IPS DF 19.7 (cell line): ENCODE measurements at regions not wholly inside any gene's neighbourhood (a gene's known extent, or its start where the extent isn't known, plus 50 kb on each side); places are given as distances from the start of the nearest gene placed in this dataset.

ENCODE experiments used
- DNase-seq: peaks from one replicate; pipeline ENCODE4 v3.0.0-alpha.2; 2013; ENCODE audit warnings: low read depth, low spot score

DNA sequence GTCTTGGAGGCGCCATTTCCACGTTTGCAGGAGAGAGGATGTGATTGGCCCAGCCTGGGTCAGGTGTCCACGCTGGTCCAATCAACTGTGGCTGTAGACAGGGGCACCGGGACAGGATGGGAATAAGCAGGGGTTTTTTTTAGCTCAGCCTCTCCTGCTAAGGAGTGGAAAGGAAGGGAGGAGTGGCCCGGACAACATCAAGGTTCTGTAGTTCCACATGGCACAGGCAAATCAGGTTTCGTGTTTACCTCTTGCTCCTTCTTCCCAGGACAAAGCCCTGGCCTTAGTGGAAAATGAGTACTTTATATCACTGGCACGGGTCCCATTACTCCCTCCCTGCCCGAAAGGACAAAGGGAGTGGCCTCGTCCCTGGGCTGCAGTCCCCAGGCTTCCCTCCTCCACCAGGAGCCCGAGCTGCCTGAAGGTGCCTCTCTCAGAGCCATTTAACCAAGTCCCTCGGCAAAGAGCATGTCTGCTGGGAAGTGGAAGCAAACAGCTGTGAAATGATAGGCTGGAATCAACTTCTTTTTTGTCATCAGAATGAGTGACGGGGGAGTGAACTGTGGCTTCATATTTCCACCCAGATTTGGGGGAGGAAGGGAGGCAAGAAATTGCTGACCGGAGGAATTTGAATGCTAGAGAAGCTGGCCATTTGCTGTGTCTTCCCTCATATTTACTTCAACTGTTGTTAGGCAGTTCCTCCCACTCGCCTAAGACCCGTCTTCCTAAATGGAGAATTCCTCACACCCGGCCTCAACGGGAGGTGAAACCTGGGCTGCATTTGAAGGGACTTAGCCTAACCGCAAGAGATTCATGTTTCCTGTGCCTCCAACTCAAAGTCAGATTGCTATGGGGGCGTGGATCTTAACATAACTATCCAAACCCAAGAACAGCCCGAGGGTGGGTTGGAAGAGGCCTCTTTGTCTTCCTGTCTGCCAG lies 84.9 kb upstream of the SLC44A3 start:
- DNase-seq, result peak; percentile 38

DNA sequence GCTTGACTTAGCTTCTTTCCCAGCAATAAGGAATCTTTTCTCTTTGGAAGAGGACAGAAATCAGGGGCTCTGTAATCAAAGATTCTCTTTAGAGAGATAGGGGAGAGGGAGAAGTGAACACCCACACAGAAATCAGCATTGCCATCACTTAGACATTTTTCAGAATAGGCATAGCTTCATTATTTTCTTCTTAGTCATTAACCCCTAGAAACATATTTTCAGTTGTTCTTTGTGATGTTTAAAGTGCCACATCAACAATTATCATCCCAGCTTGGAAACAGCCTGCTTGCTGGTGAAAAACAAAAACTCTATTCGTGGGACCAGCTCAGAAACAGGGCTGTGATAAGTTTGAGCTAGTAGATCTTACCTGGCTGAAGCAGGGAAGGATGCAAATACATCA lies 88.3 kb upstream of the SLC44A3 start:
- no peak for DNase-seq

DNA sequence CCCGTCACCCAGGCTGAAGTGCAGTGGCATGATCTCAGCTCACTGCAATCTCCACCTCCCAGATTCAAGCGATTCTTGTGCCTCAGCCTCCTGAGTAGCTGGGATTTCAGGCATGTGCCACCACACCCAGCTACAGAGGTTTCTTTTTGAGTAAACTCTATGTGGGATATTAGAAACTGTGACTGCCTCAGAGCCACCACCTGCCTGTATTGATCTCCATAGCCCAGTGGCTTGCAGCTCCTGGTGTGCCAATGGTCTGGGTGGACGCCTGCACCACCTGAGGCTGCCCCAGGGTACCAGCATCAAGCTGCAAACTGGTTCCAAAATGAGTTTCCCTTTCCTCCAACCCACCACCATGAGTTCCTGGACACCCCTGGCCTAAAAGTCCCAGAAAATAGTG lies 89.7 kb upstream of the SLC44A3 start:
- DNase-seq, result no peak

GRCh38 chr1:94729267-94729666 lies 90.9 kb upstream of the SLC44A3 start:
- DNase-seq, result no peak

- DNase-seq, result no peak
These were observed 92.1 kb upstream of the SLC44A3 start for GRCh38 chr1:94727846-94728715.

DNA sequence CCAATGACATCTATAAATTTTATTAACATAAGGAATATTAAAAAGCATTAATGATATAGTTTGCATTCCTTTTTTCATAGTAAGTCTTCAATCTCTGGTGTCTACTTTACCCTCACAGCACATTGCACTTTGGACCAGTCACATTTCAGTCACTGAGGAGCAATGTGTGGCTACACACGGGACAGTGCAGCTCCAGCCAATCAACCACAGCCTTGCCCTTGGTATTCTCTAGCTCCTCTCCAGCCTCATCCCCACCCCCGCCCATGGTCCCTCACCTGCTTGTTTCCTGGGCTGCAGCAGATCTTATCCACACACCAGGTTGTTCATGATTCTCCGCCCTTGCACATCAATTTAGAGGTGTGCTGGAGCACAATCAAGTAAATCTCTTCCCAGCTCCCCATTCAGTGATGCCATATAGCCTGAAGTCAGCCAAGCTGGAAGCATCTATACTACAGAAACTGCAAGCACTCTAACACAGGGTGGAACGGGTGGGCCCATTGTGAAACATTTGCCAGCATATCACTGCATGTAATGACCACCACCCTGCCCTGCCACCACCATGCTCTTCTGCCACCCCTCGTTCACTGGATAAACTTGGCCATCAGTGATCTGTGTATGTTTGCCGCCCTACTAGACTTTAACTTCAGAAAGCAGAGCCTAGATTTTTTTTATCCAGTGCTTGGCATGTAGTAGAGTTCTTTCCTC lies 93.0 kb upstream of the SLC44A3 start:
- no peak for DNase-seq

DNA sequence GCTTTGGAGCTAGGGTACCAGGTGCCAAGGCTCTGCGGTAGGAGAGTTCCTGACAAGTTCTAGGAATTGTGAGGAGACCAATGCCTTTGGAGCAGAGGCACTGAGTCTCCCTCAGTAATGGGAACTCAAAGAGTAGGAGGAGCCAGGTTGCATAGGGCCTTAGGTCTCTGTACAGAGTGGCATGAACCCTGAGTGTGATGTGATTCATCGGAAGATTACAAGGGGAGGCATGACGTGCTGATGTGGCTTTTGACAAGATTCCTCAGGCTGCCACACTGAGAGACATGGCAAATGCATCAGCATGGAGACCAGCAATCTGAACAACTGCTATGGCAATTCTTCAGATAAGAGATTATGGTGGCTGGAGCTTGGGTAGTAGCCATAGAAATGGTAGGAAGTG lies 94.6 kb upstream of the SLC44A3 start:
- DNase-seq, result no peak

DNA sequence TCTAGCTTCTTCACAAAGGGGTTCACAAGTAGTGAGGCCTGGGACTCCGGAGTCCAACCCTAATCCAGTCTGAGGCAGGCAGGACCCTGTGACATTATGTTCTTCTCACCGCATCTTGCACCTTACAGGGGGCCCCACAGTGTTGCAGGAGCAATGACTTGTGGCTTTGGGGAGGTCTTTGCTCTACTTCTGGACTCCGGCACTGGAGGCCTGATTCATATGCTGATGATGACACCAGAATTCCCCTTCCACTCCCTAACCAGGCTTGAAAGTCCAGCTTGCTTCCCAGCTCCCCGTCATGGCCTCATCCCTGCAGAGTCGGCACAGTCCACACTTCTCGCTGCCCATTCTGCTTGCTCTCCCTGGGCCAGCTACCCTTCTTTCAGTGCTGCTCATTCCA lies 96.3 kb upstream of the SLC44A3 start:
- DNase-seq, result no peak

- DNase-seq, result no peak
These were observed 96.7 kb upstream of the SLC44A3 start for GRCh38 chr1:94723463-94723862.

- DNase-seq, result no peak
These were observed 98.0 kb upstream of the SLC44A3 start for GRCh38 chr1:94722181-94722580.

GRCh38 chr1:94721240-94721639 lies 98.9 kb upstream of the SLC44A3 start:
- no peak for DNase-seq

DNA sequence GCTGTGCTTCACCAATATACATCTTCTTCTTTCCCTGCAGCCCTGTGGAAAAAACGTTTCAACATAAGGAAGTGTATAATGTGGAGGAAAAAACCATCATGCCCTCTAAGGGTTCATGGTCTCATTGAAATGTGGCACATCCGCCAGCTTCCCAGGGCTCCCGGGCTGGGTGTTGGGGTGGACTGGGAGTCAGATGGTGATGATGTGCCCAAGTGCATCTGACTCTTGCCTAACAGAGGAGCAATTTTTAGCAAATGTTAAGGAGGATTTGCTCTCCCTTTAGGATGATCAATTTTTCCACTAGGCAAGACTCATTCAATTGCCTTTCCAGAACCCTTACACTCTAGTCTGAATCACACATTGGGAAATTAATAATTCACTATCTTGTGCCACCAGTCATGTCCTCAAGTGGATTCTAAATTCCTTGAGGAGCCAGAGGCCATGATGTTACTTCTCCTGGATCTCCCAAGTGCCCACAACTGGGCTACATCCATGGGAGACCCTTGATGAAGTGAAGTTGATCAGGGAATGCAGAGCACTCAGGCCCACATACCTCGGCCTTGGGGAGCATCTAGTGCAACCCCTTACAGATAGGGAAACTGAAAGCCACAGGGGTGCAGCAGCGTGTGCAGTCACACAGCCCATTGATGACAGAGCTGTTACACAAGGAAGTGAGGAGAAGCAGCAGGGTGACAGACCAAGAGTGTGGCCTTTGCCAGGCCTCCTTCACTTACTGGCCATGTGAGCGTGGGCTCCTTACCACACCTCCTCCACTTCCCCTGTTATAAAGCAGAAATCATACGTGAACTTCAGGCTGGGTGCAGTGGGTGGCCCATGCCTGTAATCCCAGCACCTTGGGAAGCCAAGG lies 100.0 kb upstream of the SLC44A3 start:
- no peak for DNase-seq

DNA sequence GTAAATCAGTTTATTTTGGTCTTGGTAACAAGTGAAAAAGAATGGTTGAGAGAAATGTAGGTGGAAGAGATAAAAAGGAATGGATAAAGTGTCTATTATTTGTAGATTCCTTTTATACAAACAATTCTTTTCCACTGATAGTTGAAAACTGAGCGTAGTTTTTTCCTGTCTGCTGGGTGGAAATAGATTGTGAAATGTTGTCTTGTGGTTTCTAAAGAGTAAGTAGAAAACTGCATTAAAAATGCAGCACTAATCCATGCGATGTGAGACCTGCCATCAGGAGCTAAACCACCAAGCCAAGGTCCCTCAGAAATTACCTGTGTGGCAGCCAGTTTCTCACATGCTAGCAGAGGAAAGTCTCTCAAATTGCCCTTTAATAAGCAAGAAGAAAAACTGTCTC lies 103.2 kb upstream of the SLC44A3 start:
- no peak for DNase-seq

GRCh38 chr1:94715321-94715720 lies 104.8 kb upstream of the SLC44A3 start:
- DNase-seq, result no peak

DNA sequence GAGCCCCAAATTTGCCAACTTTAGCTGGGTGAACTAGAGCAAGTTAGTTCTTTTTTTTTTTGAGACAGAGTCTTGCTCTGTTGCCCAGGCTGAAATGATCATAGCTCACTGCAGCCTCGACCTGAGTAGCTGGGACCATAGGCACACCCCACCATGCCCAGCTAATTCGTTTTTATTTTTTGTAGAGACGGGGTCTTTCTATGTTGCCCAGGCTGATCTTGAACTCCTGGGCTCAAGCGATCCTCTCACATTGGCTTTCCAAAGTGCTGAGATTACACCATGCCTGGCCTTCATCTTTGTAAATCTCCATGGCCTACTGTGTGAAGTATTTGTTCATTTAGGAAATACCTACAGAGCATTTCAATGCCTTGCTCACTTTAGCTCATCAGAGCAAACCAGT lies 105.6 kb upstream of the SLC44A3 start:
- DNase-seq, result no peak

DNA sequence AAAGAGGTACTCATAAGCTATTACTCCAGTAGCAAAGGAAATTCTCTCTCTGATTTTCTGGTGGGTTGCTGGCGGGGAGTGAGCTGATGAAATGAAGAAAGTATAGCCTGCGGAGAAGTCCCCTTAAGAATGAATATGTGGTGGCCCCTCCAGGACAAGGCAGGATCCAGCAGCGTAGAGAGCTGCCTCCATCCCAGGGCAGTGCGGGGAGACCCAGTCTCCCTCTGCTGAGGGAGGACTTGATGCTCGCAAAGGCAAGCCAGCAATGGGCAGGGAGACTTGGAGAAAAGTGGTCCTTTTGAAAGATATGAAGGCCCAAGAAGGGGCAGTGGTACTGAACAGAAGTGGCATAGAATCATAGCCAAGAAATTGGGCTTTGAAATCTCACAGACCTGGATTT lies 106.0 kb upstream of the SLC44A3 start:
- DNase-seq, result no peak

DNA sequence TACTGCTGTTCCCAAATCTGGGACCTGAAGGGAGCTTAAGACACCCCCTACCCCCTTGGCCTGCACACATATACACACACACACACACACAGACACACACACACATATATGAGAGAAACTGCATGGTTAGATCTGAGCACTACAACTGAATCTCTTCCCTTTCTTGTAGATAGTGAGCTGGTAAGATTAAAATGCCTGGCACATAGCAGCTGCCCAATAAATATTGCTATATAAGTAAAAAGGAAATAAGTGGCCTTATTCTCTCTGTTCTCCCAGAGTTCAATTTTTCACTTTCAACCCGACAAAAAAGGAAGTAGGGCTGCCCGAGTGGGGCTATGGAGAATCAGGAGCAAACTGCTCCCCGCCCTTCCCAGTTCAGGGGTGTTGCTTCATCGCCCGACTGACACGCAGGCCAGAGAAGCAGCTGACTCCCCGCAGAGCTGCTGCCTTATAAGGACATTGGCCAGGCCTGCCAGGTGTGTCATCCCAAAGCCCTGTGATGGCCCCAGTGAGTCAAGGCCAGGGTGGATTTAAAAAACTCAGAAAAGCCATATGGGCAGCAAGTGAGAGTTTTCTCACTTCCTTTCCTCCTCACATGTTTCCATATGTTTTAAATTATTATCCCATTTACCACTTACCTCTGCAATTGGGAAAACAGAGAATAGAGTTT lies 106.5 kb upstream of the SLC44A3 start:
- DNase-seq, result peak; percentile 90

GRCh38 chr1:94709891-94710581 lies 110.1 kb upstream of the SLC44A3 start:
- no peak for DNase-seq

- DNase-seq, result no peak
These were observed 111.3 kb upstream of the SLC44A3 start for GRCh38 chr1:94708811-94709210.

GRCh38 chr1:94708299-94708685 lies 111.9 kb upstream of the SLC44A3 start:
- DNase-seq, result no peak
